ENCODE measurements at regions not wholly inside any gene's neighbourhood (a gene's known extent, or its start where the extent isn't known, plus 50 kb on each side); places are given as distances from the start of the nearest gene placed in this dataset.

DNA sequence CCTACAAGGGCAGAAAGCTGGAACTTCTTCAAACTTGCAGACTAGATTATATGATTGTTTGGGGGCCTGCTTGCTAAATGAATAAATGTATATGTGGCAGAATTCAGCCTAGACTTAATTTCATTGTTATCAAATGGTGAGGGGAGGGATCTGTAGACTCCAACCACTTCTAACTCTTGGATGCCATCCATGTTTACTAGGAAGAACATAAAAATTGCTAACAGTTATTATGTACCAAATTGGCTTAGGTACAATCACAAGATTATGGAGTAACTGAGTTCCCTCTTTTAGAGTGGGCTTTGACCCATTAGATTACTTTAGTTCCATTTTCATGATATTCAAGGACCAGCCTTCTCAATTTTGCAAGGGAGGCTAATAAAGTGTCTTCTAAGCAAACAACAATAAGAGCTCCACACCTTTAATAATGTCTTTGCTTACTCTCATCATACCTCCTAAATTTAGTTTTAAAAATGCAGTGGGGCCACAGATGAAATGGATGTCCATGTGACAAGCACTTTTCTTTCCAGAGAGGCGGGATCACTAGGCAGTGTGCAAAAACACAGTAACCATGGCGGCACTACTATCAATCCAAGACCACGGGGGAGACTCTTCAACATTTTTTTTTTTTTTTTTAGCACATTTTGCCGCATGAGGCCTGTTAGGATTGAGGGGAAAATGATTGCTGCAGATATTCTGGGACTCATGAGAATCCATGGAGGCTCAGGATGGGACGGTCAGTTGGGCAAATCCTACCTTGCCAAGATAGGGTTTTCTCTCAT, 217.6 kb upstream of the SPRED2 start:
- no peak for ATAC-seq
- Histone ChIP-seq H3K9me3 (no peaks in the 10 kb centered on the region), H3K36me3 (no peaks in the 10 kb centered on the region), H3K27ac (no peak overlapping the region), H3K4me1 (no peaks in the 10 kb centered on the region), H3K27me3 (no peaks in the 10 kb centered on the region), H3K4me3 (no peak overlapping the region)
- DNase-seq, result no peak
- intact Hi-C loops (cut with DNase I; ENCODE audit: low total_unique reads), result no loop called here
- TF ChIP-seq CTCF (IDR thresholded peaks at IDR 0.05 in 4 of 5, conservative IDR thresholded peaks at IDR 0.05 in 1 of 5) (no peak), POLR2A (IDR thresholded peaks at IDR 0.05) (no peak)
- in situ Hi-C loops (cut with MboI; ENCODE audit: low sequenced_read_pairs in 4 of 4), result no loop called here

- no peak for TF ChIP-seq POLR2A (IDR thresholded peaks at IDR 0.05)
- no peak for TF ChIP-seq CTCF (IDR thresholded peaks at IDR 0.05 in 4 of 5, conservative IDR thresholded peaks at IDR 0.05 in 1 of 5)
- H3K9me3 ChIP-seq, result no peaks in the 10 kb centered on the region
- no peaks in the 10 kb centered on the region for H3K4me1 ChIP-seq
- ATAC-seq (no peak), DNase-seq (no peak)
- no peak overlapping the region for H3K4me3 ChIP-seq
- H3K27ac ChIP-seq, result no peak overlapping the region
- in situ Hi-C loops (cut with MboI; ENCODE audit: low sequenced_read_pairs in 4 of 4), result no loop called here
- no peaks in the 10 kb centered on the region for H3K36me3 ChIP-seq
- intact Hi-C loops (cut with DNase I; ENCODE audit: low total_unique reads), result no loop called here
- no peaks in the 10 kb centered on the region for H3K27me3 ChIP-seq
Observed at GRCh38 chr2:65647249-65647842, 214.9 kb upstream of the SPRED2 start.

DNA sequence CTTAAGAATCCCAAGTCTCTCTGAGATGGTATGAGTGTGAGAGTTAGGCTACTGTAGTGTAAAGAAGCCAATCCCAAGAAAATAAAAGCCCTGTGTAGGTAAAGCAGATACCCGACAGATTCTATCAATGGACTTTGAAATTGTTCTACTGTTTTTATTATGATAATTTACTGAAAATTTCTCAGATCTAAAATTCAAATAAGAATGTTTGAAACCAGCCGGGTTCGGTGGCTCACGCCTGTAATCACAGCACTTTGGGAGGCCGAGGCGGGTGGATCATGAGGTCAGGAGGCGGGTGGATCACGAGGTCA, 208.3 kb upstream of the SPRED2 start:
- Histone ChIP-seq H3K4me3 (no peak overlapping the region), H3K36me3 (no peaks in the 10 kb centered on the region), H3K27ac (no peak overlapping the region), H3K27me3 (peaks cover 0 to 3% (median 0%) of the 10 kb centered on the region in 3 donors), H3K9me3 (no peaks in the 10 kb centered on the region), H3K4me1 (peaks cover 0 to 5% of the 10 kb centered on the region in 2 donors)
- no peak for ATAC-seq
- DNase-seq, result no peak
- intact Hi-C loops (cut with DNase I; ENCODE audit: low total_unique reads) (loop anchor here (5.0 kb wide), 1 partner anchor 162 kb away; no protein-coding TSS in a partner anchor), in situ Hi-C loops (cut with MboI; ENCODE audit: low sequenced_read_pairs in 4 of 4) (no loop called here)
- TF ChIP-seq POLR2A (IDR thresholded peaks at IDR 0.05) (no peak), CTCF (IDR thresholded peaks at IDR 0.05 in 4 of 5, conservative IDR thresholded peaks at IDR 0.05 in 1 of 5) (no peak)

DNA sequence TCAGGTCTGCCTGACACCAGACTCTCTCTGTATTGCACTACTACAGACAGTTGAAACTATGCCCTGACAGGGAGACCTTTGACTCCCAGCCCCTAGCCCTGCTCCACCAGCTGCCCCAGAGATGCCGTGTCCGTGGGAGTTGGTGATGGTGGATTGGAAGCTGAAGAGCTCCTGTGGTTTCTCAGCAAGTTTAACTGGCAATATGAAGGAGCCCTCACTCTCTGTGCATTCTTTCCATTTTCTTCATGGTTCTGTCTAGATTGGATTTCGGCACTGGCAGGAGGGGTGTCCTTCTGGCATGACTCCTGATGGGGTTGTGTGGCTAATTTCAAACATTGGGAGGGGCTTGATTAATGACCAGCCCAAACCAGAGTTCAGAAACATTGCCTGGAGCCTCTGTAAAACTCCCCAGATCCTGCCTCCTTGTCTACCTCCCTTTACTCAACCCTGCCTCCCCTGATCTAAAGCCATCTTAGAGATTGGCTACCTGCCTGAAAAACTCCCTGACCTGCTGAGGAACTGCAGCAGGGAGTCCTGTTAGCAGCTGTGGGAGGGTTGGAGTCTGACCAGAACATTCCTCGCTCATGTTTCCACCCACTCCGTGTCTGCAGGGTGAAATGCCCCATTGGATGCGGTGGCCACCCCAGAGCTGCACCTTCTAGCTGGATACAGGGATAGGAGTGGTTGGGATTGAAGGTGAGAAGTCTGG, 206.9 kb upstream of the SPRED2 start:
- in situ Hi-C loops (cut with MboI; ENCODE audit: low sequenced_read_pairs in 4 of 4), result no loop called here
- no peak overlapping the region for H3K4me3 ChIP-seq
- no peak for DNase-seq
- TF ChIP-seq POLR2A (IDR thresholded peaks at IDR 0.05) (no peak), CTCF (IDR thresholded peaks at IDR 0.05 in 4 of 5, conservative IDR thresholded peaks at IDR 0.05 in 1 of 5) (no peak)
- H3K9me3 ChIP-seq, result no peaks in the 10 kb centered on the region
- H3K27me3 ChIP-seq, result peaks cover 0 to 3% (median 0%) of the 10 kb centered on the region in 3 donors
- H3K4me1 ChIP-seq, result peaks cover 0 to 5% of the 10 kb centered on the region in 2 donors
- H3K36me3 ChIP-seq, result no peaks in the 10 kb centered on the region
- intact Hi-C loops (cut with DNase I; ENCODE audit: low total_unique reads), result loop anchor here (5.0 kb wide), 1 partner anchor 73 kb away; no protein-coding TSS in a partner anchor
- no peak for ATAC-seq
- H3K27ac ChIP-seq, result no peak overlapping the region
